GM12878 (cell line): ENCODE measurements at regions not wholly inside any gene's neighbourhood (a gene's known extent, or its start where the extent isn't known, plus 50 kb on each side); places are given as distances from the start of the nearest gene placed in this dataset.

Experiments
- ATAC-seq: fragments of 200-7000 bp; cut with Tn5 transposase; 3 replicates; pipeline ENCODE4 v1.9.1; 2020; ENCODE audit warnings: mild to moderate bottlenecking, moderate library complexity
- BruUV-seq: library from RNA; stranded (reverse); fragments of 400-500 nt; replicated peaks from 2 replicates; lab custom pipeline; 2021; lab: Mats Ljungman, UMichigan
- CTCF ChIA-PET: fragments of 300-600 bp; sonication (Branson Sonifier 250); formaldehyde crosslinking; extraction: SDS; loops from one replicate; lab custom pipeline; 2021; ENCODE audit warnings: inconsistent platforms; lab: Yijun Ruan, JAX
- POLR2A ChIA-PET: fragments of 350-600 bp; formaldehyde crosslinking; extraction: SDS; loops from one replicate; lab custom pipeline; 2021; ENCODE audit warnings: inconsistent platforms; lab: Charles Lee
- RAD21 ChIA-PET: fragments of 300-600 bp; sonication (Branson Sonifier 250); formaldehyde crosslinking; loops from one replicate; lab custom pipeline; 2023; ENCODE audit warnings: antibody characterized with exemption; ENCODE audit not compliant: unreplicated experiment; lab: Charles Lee
- SMC1A ChIA-PET: fragments of 300-600 bp; sonication (Branson Sonifier 250); formaldehyde crosslinking; loops from one replicate; lab custom pipeline; 2023; ENCODE audit not compliant: unreplicated experiment, uncharacterized antibody; lab: Charles Lee
- DNase-seq: peaks from one replicate; pipeline ENCODE4 v3.0.0-alpha.2; 2011; ENCODE audit warnings: low read depth, low spot score
- FAIRE-seq: peaks from 3 replicates; lab custom pipeline; 2011; peaks lifted over from hg19 to GRCh38; lab: Jason Lieb, UNC
- H2AFZ ChIP-seq: 2 replicates; pipeline ENCODE4 v1.6.0; 2011; ENCODE audit warnings: low read depth, low read length, control low read depth; ENCODE audit not compliant: control insufficient read depth
- H3K27ac ChIP-seq: 2 replicates; pipeline ENCODE4 v1.5.1; 2011; ENCODE audit warnings: control low read depth; ENCODE audit not compliant: control insufficient read depth, insufficient read depth
- H3K27me3 ChIP-seq, 2 experiments: replicated peaks in 1 of 2; 2 replicates each; pipeline versions ENCODE4 v1.6.0 to v1.6.1; 2011; ENCODE audit warnings: low read length in 1 of 2; ENCODE audit not compliant: control insufficient read depth in 2 of 2, insufficient read depth in 2 of 2
- H3K36me3 ChIP-seq, 2 experiments: 2 replicates each; pipeline ENCODE4 v1.5.1; 2011; ENCODE audit warnings: low read length in 1 of 2; ENCODE audit not compliant: control insufficient read depth in 2 of 2, insufficient read depth in 2 of 2
- H3K4me1 ChIP-seq: 2 replicates; pipeline ENCODE4 v1.6.1; 2011; ENCODE audit warnings: mild to moderate bottlenecking, low read length, moderate library complexity, mixed read lengths; ENCODE audit not compliant: control insufficient read depth, insufficient read depth
- H3K4me2 ChIP-seq: 2 replicates; pipeline ENCODE4 v1.6.0; 2011; ENCODE audit warnings: control low read depth; ENCODE audit not compliant: control insufficient read depth, insufficient read depth
- H3K4me3 ChIP-seq: fragments of 200-600 bp; sonication (generic); 2 replicates; pipeline ENCODE4 v1.5.1; 2016
- H3K79me2 ChIP-seq: 2 replicates; pipeline ENCODE4 v1.6.0; 2011; ENCODE audit warnings: low read length; ENCODE audit not compliant: control insufficient read depth, insufficient read depth
- H3K9ac ChIP-seq: 2 replicates; pipeline ENCODE4 v1.8.0; 2011; ENCODE audit warnings: low read length, control low read depth, mixed read lengths; ENCODE audit not compliant: control insufficient read depth, insufficient read depth
- H3K9me3 ChIP-seq: replicated peaks from 3 replicates; pipeline ENCODE4 v1.5.1; 2011; ENCODE audit warnings: mild to moderate bottlenecking, low read length; ENCODE audit not compliant: control insufficient read depth, insufficient read depth
- H4K20me1 ChIP-seq: 2 replicates; pipeline ENCODE4 v1.6.0; 2011; ENCODE audit not compliant: control insufficient read depth, insufficient read depth
- ASH2L ChIP-seq: fragments of 300-600, 200-600 bp; sonication (generic); IDR thresholded peaks from 2 replicates; pipeline ENCODE4 v1.6.1; 2017; ENCODE audit warnings: low read depth, mild to moderate bottlenecking, borderline replicate concordance
- BCLAF1 ChIP-seq: fragments of 450-650 bp; IDR thresholded peaks from 2 replicates; pipeline ENCODE4 v1.6.1; 2017; ENCODE audit warnings: antibody characterized with exemption, mild to moderate bottlenecking, moderate library complexity
- DPF2 ChIP-seq: fragments of 450-650 bp; IDR thresholded peaks from 2 replicates; pipeline ENCODE4 v1.6.1; 2017; ENCODE audit warnings: mild to moderate bottlenecking
- E2F4 ChIP-seq: IDR thresholded peaks from 2 replicates; pipeline ENCODE4 v1.6.1; 2012; ENCODE audit warnings: low read depth, low read length, improper control_type of control experiment
- ELK1 ChIP-seq: IDR thresholded peaks from 2 replicates; pipeline ENCODE4 v1.6.1; 2012; ENCODE audit warnings: low read depth, low read length, improper control_type of control experiment
- EP300 ChIP-seq, 2 experiments: fragments of 150-350 bp in 1 of 2; IDR thresholded peaks; 2 replicates each; pipeline ENCODE4 v1.6.1; 2011 to 2012; ENCODE audit warnings: low read depth in 2 of 2, low read length in 2 of 2, borderline replicate concordance in 1 of 2, improper control_type of control experiment in 1 of 2, inconsistent platforms in 1 of 2; ENCODE audit not compliant: control insufficient read depth in 1 of 2
- JUND ChIP-seq: IDR thresholded peaks from 2 replicates; pipeline ENCODE4 v1.6.1; 2012; ENCODE audit warnings: low read depth, mild to moderate bottlenecking, low read length, improper control_type of control experiment, moderate library complexity
- NR2C1 ChIP-seq: fragments of 450-650 bp; IDR thresholded peaks from 2 replicates; pipeline ENCODE4 v1.6.1; 2017; ENCODE audit warnings: antibody characterized with exemption, mild to moderate bottlenecking, moderate library complexity
- POLR2A ChIP-seq: IDR thresholded peaks from 2 replicates; pipeline ENCODE4 v1.6.1; 2011; ENCODE audit warnings: low read depth, mild to moderate bottlenecking, low read length
- REST ChIP-seq: IDR thresholded peaks from 2 replicates; pipeline ENCODE4 v1.6.1; 2012; ENCODE audit warnings: mild to moderate bottlenecking, low read depth, low read length
- SP1 ChIP-seq: IDR thresholded peaks from one replicate; pipeline ENCODE4 v1.6.1; 2011; ENCODE audit warnings: low read depth, low read length
- TAF1 ChIP-seq: IDR thresholded peaks from 2 replicates; pipeline ENCODE4 v1.6.1; 2011; ENCODE audit warnings: mild to moderate bottlenecking, low read depth, low read length, borderline replicate concordance
- TBL1XR1 ChIP-seq: IDR thresholded peaks from 2 replicates; pipeline ENCODE4 v1.6.1; 2012; ENCODE audit warnings: low read depth, low read length, improper control_type of control experiment
- USF2 ChIP-seq: IDR thresholded peaks from 2 replicates; pipeline ENCODE4 v1.6.1; 2011; ENCODE audit warnings: low read depth, low read length, improper control_type of control experiment, borderline replicate concordance
- ZZZ3 ChIP-seq: IDR thresholded peaks from 2 replicates; pipeline ENCODE4 v1.6.1; 2011; ENCODE audit warnings: low read depth; ENCODE audit not compliant: control insufficient read depth, insufficient read length
- WGBS: methylation state at CpG from one replicate; pipeline ENCODE4 v1.1.6; 2016; ENCODE audit warnings: low lambda C conversion rate; ENCODE audit not compliant: insufficient replicate concordance, insufficient coverage; ENCODE audit errors: missing lambda C conversion rate; 5-methylcytosine and 5-hydroxymethylcytosine counted together
- in situ Hi-C: fragments of 300-500 bp; cut with MboI; formaldehyde crosslinking; loops from 9 replicates; pipeline ENCODE4 v1.14.3; 2018; ENCODE audit warnings: mixed read lengths
- intact Hi-C: fragments of 100-400 bp; cut with micrococcal nuclease; formaldehyde crosslinking; loops from one replicate; pipeline ENCODE4 v1.14.2; 2022; ENCODE audit not compliant: unreplicated experiment

- Histone ChIP-seq H3K79me2 (no peaks in the 10 kb centered on the region), H3K4me1 (no peaks in the 10 kb centered on the region), H3K9ac (no peak overlapping the region), H3K27me3 (no peaks in the 10 kb centered on the region), H3K27ac (no peak overlapping the region), H3K36me3 (no peaks in the 10 kb centered on the region), H3K4me3 (no peak overlapping the region), H2AFZ (no peak overlapping the region), H4K20me1 (no peaks in the 10 kb centered on the region), H3K9me3 (peaks cover 2% of the 10 kb centered on the region; the same call in 2 of the 3 replicates), H3K4me2 (no peak overlapping the region)
- no TSS peak for BruUV-seq
- ATAC-seq (no peak), FAIRE-seq (no peak), DNase-seq (no peak)
- intact Hi-C loops (no loop called here), in situ Hi-C loops (no loop called here)
- SMC1A ChIA-PET: no interaction called here
- WGBS: 46% methylated on average over 16 of the region's 16 CpGs
- POLR2A ChIA-PET: no interaction called here
- CTCF ChIA-PET: no interaction called here
- RAD21 ChIA-PET: no interaction called here
- TF ChIP-seq ZZZ3 (no peak), BCLAF1 (no peak), NR2C1 (no peak), DPF2 (no peak), ASH2L (no peak), SP1 (no peak), EP300 (IDR thresholded peaks at IDR 0.05; ENCODE audit: borderline replicate concordance in 1 of 2, control insufficient read depth in 1 of 2, low read depth in 2 of 2, low read length in 2 of 2) (no peak), REST (no peak), TAF1 (no peak), E2F4 (no peak), TBL1XR1 (no peak), POLR2A (no peak), USF2 (no peak), JUND (no peak), ELK1 (no peak)
Observed at GRCh38 chr12:124115976-124116690, 143.1 kb downstream of the ZNF664 start.
